OCI-LY3 (cell line): ENCODE measurements at regions not wholly inside any gene's neighbourhood (a gene's known extent, or its start where the extent isn't known, plus 50 kb on each side); places are given as distances from the start of the nearest gene placed in this dataset.

Experiments
- EZH2phosphoT487 ChIP-seq: fragments of 200-600 bp; shearing (Covaris generic); IDR thresholded peaks from 2 replicates; pipeline ENCODE4 v1.6.1; 2018; ENCODE audit warnings: antibody characterized with exemption, mixed run types, low read depth
- TF ChIP-seq, protein P1 (sequence below): fragments of 200-600, 300-600 bp; sonication (generic); IDR thresholded peaks from 2 replicates; pipeline ENCODE4 v1.5.1; 2014; ENCODE audit warnings: antibody characterized with exemption, low read length, low read depth

GRCh38 chr14:40123816-40124215, 691.6 kb upstream of the FBXO33 start:
- TF ChIP-seq, protein P1, sequence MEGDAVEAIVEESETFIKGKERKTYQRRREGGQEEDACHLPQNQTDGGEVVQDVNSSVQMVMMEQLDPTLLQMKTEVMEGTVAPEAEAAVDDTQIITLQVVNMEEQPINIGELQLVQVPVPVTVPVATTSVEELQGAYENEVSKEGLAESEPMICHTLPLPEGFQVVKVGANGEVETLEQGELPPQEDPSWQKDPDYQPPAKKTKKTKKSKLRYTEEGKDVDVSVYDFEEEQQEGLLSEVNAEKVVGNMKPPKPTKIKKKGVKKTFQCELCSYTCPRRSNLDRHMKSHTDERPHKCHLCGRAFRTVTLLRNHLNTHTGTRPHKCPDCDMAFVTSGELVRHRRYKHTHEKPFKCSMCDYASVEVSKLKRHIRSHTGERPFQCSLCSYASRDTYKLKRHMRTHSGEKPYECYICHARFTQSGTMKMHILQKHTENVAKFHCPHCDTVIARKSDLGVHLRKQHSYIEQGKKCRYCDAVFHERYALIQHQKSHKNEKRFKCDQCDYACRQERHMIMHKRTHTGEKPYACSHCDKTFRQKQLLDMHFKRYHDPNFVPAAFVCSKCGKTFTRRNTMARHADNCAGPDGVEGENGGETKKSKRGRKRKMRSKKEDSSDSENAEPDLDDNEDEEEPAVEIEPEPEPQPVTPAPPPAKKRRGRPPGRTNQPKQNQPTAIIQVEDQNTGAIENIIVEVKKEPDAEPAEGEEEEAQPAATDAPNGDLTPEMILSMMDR = no peak
- TF ChIP-seq EZH2phosphoT487 = no peak
